Tibial nerve (tissue), 4 donors: ENCODE measurements at regions not wholly inside any gene's neighbourhood (a gene's known extent, or its start where the extent isn't known, plus 50 kb on each side); places are given as distances from the start of the nearest gene placed in this dataset.

Experiments
- EP300 ChIP-seq, 2 donors: sonication (generic); formaldehyde crosslinking; IDR thresholded peaks; one replicate each; pipeline ENCODE4 v1.6.1; 2017; ENCODE audit warnings: antibody characterized with exemption in 2 of 2, mild to moderate bottlenecking in 1 of 2
- POLR2A ChIP-seq, 2 donors: fragments of 450-650 bp; IDR thresholded peaks; one replicate each; pipeline ENCODE4 v1.6.1; 2017; ENCODE audit warnings: antibody characterized with exemption in 2 of 2, mild to moderate bottlenecking in 2 of 2, moderate library complexity in 2 of 2
- TF ChIP-seq, protein P1 (sequence below), 5 experiments: fragments of 200-600 bp in 3 of 5; fragments of 450-650 bp in 2 of 5; sonication (generic) in 3 of 5; IDR thresholded peaks; one replicate each; pipeline ENCODE4 v1.5.1; 2016 to 2019; ENCODE audit warnings: antibody characterized with exemption in 5 of 5, mild to moderate bottlenecking in 3 of 5, moderate library complexity in 2 of 5

DNA sequence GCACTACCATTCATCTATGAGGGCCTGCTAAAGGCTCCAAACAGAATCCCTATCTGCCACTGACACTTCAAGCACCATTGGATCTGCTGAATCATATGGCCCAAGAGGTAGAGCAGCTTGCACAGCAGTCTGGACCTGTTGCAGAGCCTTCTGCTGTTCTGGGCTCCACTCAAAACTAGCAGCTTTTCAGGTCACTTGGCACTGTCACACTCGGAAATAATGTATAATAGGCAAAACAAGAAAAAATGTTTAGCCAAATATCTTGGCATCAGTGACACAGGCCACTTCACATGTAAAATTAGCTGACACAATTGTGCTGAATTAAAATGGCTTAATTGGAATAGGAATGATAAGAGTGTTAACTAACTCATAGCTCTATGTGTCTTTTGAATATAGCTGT, 1182.9 kb upstream of the LRRTM3 start:
- TF ChIP-seq POLR2A (IDR thresholded peaks at IDR 0.05) (no peak), EP300 (IDR thresholded peaks at IDR 0.05) (no peak)
- TF ChIP-seq, protein P1, sequence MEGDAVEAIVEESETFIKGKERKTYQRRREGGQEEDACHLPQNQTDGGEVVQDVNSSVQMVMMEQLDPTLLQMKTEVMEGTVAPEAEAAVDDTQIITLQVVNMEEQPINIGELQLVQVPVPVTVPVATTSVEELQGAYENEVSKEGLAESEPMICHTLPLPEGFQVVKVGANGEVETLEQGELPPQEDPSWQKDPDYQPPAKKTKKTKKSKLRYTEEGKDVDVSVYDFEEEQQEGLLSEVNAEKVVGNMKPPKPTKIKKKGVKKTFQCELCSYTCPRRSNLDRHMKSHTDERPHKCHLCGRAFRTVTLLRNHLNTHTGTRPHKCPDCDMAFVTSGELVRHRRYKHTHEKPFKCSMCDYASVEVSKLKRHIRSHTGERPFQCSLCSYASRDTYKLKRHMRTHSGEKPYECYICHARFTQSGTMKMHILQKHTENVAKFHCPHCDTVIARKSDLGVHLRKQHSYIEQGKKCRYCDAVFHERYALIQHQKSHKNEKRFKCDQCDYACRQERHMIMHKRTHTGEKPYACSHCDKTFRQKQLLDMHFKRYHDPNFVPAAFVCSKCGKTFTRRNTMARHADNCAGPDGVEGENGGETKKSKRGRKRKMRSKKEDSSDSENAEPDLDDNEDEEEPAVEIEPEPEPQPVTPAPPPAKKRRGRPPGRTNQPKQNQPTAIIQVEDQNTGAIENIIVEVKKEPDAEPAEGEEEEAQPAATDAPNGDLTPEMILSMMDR (IDR thresholded peaks at IDR 0.05), result no peak
